ENCODE measurements at regions not wholly inside any gene's neighbourhood (a gene's known extent, or its start where the extent isn't known, plus 50 kb on each side); places are given as distances from the start of the nearest gene placed in this dataset.
"Not testable (repeated sequence)": the region's sequence is repeated elsewhere in the genome, so short reads cannot be mapped to it uniquely, and the experiment has no call there.

DNA sequence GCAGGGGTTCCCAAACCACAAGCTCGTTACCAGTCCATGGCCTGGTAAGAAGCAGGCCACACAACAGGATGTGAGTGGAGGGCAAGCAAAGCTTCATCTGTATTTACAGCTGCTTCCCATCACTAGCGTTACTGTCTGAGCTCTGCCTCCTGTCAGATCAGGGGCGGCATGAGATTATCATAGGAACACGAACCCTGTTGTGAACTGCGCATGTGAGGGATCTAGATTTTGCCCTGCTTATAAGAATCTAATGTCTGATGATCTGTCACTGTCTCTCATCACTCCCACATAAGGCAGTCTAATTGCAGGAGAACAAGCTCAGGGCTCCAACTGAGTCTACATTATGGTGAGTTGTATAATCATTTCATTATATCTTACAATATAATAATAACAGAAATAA, 677.4 kb upstream of the SLITRK6 start:
- H3K9me3 ChIP-seq (ENCODE audit: low read depth, low read length) = no peaks in the 10 kb centered on the region
- H3K9ac ChIP-seq (ENCODE audit: insufficient read length) = no peak overlapping the region
- TF ChIP-seq FOXP2 (optimal IDR thresholded peaks at IDR 0.05; ENCODE audit: control extremely low read depth, extremely low read length, insufficient read depth) (no peak), POLR2AphosphoS5 (IDR thresholded peaks at IDR 0.05; ENCODE audit: borderline replicate concordance, low read depth, low read length) (no peak), EZH2 (IDR thresholded peaks at IDR 0.05) (no peak)
- no peak for DNase-seq (ENCODE audit: low read depth, low spot score)
- H3K4me3 ChIP-seq = no peak overlapping the region
- H3K36me3 ChIP-seq (ENCODE audit: insufficient read depth, low read length) = no peaks in the 10 kb centered on the region
- no peak overlapping the region for H3K27ac ChIP-seq

DNA sequence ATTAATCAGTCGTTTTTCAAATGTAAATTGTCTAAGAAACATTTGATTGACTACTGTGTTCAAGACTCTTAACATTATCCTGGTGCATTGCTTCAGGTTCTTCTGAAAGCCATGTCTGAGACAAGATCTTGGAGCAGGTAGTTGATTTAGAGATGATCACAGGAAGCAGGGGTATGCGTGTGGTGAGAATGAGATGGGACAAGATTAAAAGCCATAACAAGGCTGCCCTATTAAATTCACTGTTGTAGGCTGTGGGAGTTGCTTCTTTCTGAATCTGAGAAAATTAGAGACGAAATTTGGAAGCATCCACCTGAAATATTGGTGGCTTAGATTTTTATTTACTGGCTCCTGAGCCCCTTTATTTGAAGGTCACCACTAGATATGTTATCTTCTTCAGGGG, 687.4 kb upstream of the SLITRK6 start:
- Histone ChIP-seq H3K9ac (ENCODE audit: insufficient read length) (no peak overlapping the region), H3K27ac (no peak overlapping the region), H3K9me3 (ENCODE audit: low read depth, low read length) (no peaks in the 10 kb centered on the region), H3K4me3 (no peak overlapping the region), H3K36me3 (ENCODE audit: insufficient read depth, low read length) (no peaks in the 10 kb centered on the region)
- no peak for TF ChIP-seq FOXP2 (optimal IDR thresholded peaks at IDR 0.05; ENCODE audit: control extremely low read depth, extremely low read length, insufficient read depth)
- TF ChIP-seq EZH2 (IDR thresholded peaks at IDR 0.05) = no peak
- no peak for DNase-seq (ENCODE audit: low read depth, low spot score)

DNA sequence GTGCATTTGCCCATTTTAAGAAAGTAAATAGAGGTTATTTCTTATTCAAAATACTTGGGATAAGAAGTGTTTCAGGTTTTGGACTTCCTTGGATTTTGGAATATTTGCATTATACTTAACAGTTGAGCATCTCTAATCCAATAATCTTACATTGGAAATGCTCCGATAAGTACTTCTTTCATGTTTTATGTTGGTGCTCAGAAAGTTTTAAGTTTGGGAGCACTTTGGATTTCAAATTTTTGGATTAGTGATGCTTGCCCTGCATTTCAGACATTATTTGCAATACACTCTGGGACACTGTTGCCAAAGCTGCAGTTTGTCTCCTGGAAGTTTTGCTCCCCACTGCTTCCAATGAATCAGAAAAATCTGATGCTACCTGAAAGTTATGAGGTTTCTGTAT, 691.9 kb upstream of the SLITRK6 start:
- TF ChIP-seq POLR2AphosphoS5 (IDR thresholded peaks at IDR 0.05; ENCODE audit: borderline replicate concordance, low read depth, low read length) (no peak), EZH2 (IDR thresholded peaks at IDR 0.05) (no peak), FOXP2 (optimal IDR thresholded peaks at IDR 0.05; ENCODE audit: control extremely low read depth, extremely low read length, insufficient read depth) (no peak)

GRCh38 chr13:86501931-86502330, 702.7 kb upstream of the SLITRK6 start:
- H3K9ac ChIP-seq (ENCODE audit: insufficient read length); DNase-seq (ENCODE audit: low read depth, low spot score); H3K9me3 ChIP-seq (ENCODE audit: low read depth, low read length); H3K4me3 ChIP-seq; H3K27ac ChIP-seq; H3K36me3 ChIP-seq (ENCODE audit: insufficient read depth, low read length): not testable (repeated sequence)

More for the DNA sequence above, 691.9 kb upstream of the SLITRK6 start:
- Histone ChIP-seq H3K9ac (ENCODE audit: insufficient read length) (no peak overlapping the region), H3K36me3 (ENCODE audit: insufficient read depth, low read length) (no peaks in the 10 kb centered on the region), H3K9me3 (ENCODE audit: low read depth, low read length) (no peaks in the 10 kb centered on the region), H3K4me3 (no peak overlapping the region), H3K27ac (no peak overlapping the region)
- no peak for DNase-seq (ENCODE audit: low read depth, low spot score)

GRCh38 chr13:86510792-86511191, 711.6 kb upstream of the SLITRK6 start:
- H3K27ac ChIP-seq = no peak overlapping the region
- no peak overlapping the region for H3K4me3 ChIP-seq
- TF ChIP-seq EZH2 (IDR thresholded peaks at IDR 0.05) (no peak), POLR2AphosphoS5 (IDR thresholded peaks at IDR 0.05; ENCODE audit: borderline replicate concordance, low read depth, low read length) (no peak), FOXP2 (optimal IDR thresholded peaks at IDR 0.05; ENCODE audit: control extremely low read depth, extremely low read length, insufficient read depth) (no peak)
- no peak overlapping the region for H3K9ac ChIP-seq (ENCODE audit: insufficient read length)
- DNase-seq (ENCODE audit: low read depth, low spot score) = no peak
- H3K36me3 ChIP-seq (ENCODE audit: insufficient read depth, low read length) = no peaks in the 10 kb centered on the region
- H3K9me3 ChIP-seq (ENCODE audit: low read depth, low read length) = no peaks in the 10 kb centered on the region

DNA sequence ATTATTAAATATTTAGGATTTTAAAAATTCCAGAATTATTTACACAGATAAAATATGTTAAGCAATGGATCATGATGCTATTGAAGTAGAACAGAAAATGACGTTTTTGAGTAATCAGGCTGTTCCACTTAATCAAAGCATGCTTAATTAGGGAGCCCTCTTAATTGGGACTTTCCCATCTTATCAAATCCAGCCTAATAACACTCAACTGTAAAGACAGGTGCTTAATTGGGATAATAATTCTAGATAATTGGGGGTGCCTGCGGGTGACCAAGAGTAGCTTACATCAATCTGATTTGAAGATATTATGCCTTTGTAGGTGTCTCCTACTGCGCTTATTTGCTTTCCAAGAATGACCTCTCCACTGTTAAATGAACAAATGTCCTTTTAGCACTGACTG, 742.2 kb upstream of the SLITRK6 start:
- H3K4me3 ChIP-seq = no peak overlapping the region
- no peak overlapping the region for H3K9ac ChIP-seq (ENCODE audit: insufficient read length)
- no peak overlapping the region for H3K27ac ChIP-seq
- no peak for TF ChIP-seq FOXP2 (optimal IDR thresholded peaks at IDR 0.05; ENCODE audit: control extremely low read depth, extremely low read length, insufficient read depth)
- no peak for TF ChIP-seq POLR2AphosphoS5 (IDR thresholded peaks at IDR 0.05; ENCODE audit: borderline replicate concordance, low read depth, low read length)
- no peak for TF ChIP-seq EZH2 (IDR thresholded peaks at IDR 0.05)
- no peak for DNase-seq (ENCODE audit: low read depth, low spot score)
- no peaks in the 10 kb centered on the region for H3K9me3 ChIP-seq (ENCODE audit: low read depth, low read length)
- H3K36me3 ChIP-seq (ENCODE audit: insufficient read depth, low read length) = no peaks in the 10 kb centered on the region

- DNase-seq (ENCODE audit: low read depth, low spot score) = no peak
- Histone ChIP-seq H3K27ac (no peak overlapping the region), H3K9ac (ENCODE audit: insufficient read length) (no peak overlapping the region), H3K4me3 (no peak overlapping the region), H3K9me3 (ENCODE audit: low read depth, low read length) (no peaks in the 10 kb centered on the region), H3K36me3 (ENCODE audit: insufficient read depth, low read length) (no peaks in the 10 kb centered on the region)
- no peak for TF ChIP-seq EZH2 (IDR thresholded peaks at IDR 0.05)
- no peak for TF ChIP-seq FOXP2 (optimal IDR thresholded peaks at IDR 0.05; ENCODE audit: control extremely low read depth, extremely low read length, insufficient read depth)
- TF ChIP-seq POLR2AphosphoS5 (IDR thresholded peaks at IDR 0.05; ENCODE audit: borderline replicate concordance, low read depth, low read length) = no peak
These were observed 754.8 kb upstream of the SLITRK6 start for GRCh38 chr13:86554066-86554465.

DNA sequence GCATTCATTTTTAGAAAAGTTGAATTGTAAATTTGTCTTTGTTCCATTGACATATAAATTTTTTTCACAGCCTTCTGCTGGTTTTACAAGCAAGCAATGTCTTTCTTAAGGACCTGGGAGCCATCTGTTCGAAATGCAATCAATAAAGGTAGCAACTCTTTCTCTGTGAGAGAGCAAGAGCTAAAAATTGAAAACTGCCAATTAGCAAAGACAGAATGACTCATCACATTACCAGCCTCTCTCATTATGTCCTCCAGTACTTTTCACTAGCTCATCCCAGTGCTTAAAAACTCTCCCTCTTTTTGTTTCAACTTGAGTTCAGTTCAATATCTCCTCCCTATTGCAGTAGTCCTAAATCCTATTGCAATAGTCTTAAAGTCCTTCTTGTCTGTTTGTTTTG, 760.7 kb upstream of the SLITRK6 start:
- Histone ChIP-seq H3K4me3 (no peak overlapping the region), H3K9ac (ENCODE audit: insufficient read length) (no peak overlapping the region), H3K36me3 (ENCODE audit: insufficient read depth, low read length) (no peaks in the 10 kb centered on the region), H3K27ac (no peak overlapping the region), H3K9me3 (ENCODE audit: low read depth, low read length) (no peaks in the 10 kb centered on the region)
- no peak for TF ChIP-seq EZH2 (IDR thresholded peaks at IDR 0.05)
- no peak for TF ChIP-seq FOXP2 (optimal IDR thresholded peaks at IDR 0.05; ENCODE audit: control extremely low read depth, extremely low read length, insufficient read depth)
- DNase-seq (ENCODE audit: low read depth, low spot score) = no peak

- no peak overlapping the region for H3K4me3 ChIP-seq
- no peaks in the 10 kb centered on the region for H3K36me3 ChIP-seq (ENCODE audit: insufficient read depth, low read length)
- TF ChIP-seq FOXP2 (optimal IDR thresholded peaks at IDR 0.05; ENCODE audit: control extremely low read depth, extremely low read length, insufficient read depth) = no peak
- TF ChIP-seq POLR2AphosphoS5 (IDR thresholded peaks at IDR 0.05; ENCODE audit: borderline replicate concordance, low read depth, low read length) = no peak
- no peak for TF ChIP-seq EZH2 (IDR thresholded peaks at IDR 0.05)
- no peaks in the 10 kb centered on the region for H3K9me3 ChIP-seq (ENCODE audit: low read depth, low read length)
- H3K27ac ChIP-seq = no peak overlapping the region
- DNase-seq (ENCODE audit: low read depth, low spot score) = no peak
- H3K9ac ChIP-seq (ENCODE audit: insufficient read length) = no peak overlapping the region
These were observed 763.6 kb upstream of the SLITRK6 start for GRCh38 chr13:86562866-86563265.

Data from SK-N-MC (cell line).